NCI-H524 treated with DMSO at 0.1 percent for 48 hours (cell line): ENCODE measurements at regions not wholly inside any gene's neighbourhood (a gene's known extent, or its start where the extent isn't known, plus 50 kb on each side); places are given as distances from the start of the nearest gene placed in this dataset.

Experiments
- DNase-seq: peaks from one replicate; lab custom pipeline; 2025; lab: John Stamatoyannopoulos, UW

GRCh38 chr1:223487887-223488259 lies 94.7 kb downstream of the CCDC185 start:
- DNase-seq: peak; percentile 57

- no peak for DNase-seq
Measured at GRCh38 chr1:223489439-223489838, 96.2 kb downstream of the CCDC185 start.

- no peak for DNase-seq
Measured at GRCh38 chr1:223490256-223490655, 97.0 kb downstream of the CCDC185 start.
